DND-41 (cell line): ENCODE measurements at regions not wholly inside any gene's neighbourhood (a gene's known extent, or its start where the extent isn't known, plus 50 kb on each side); places are given as distances from the start of the nearest gene placed in this dataset.

Experiments
- ATAC-seq: fragments of 200-7000 bp; cut with Tn5 transposase; 3 replicates; pipeline ENCODE4 v1.9.1; 2021; ENCODE audit warnings: low read depth; ENCODE audit not compliant: insufficient read depth
- DNase-seq: peaks from one replicate; pipeline ENCODE4 v3.0.0-alpha.2; 2020
- H2AFZ ChIP-seq: 2 replicates; pipeline ENCODE4 v1.6.0; 2012; ENCODE audit warnings: low read depth, low read length
- H3K27ac ChIP-seq: 2 replicates; pipeline ENCODE4 v1.5.1; 2012; ENCODE audit warnings: low read length, inconsistent platforms
- H3K27me3 ChIP-seq: fragments of 200-600 bp; sonication (generic); 2 replicates; pipeline ENCODE4 v1.6.0; 2012; ENCODE audit warnings: low read length, mild to moderate bottlenecking, inconsistent platforms; ENCODE audit not compliant: insufficient read depth, poor library complexity
- H3K36me3 ChIP-seq: 2 replicates; pipeline ENCODE4 v1.5.1; 2012; ENCODE audit warnings: low read length, inconsistent platforms; ENCODE audit not compliant: insufficient read depth
- H3K4me1 ChIP-seq: 2 replicates; pipeline ENCODE4 v1.5.1; 2012; ENCODE audit warnings: mild to moderate bottlenecking, low read length; ENCODE audit not compliant: insufficient read depth
- H3K4me2 ChIP-seq: 2 replicates; pipeline ENCODE4 v1.6.0; 2012; ENCODE audit warnings: mild to moderate bottlenecking, moderate library complexity, low read length, inconsistent platforms; ENCODE audit not compliant: insufficient read depth
- H3K4me3 ChIP-seq, 2 experiments: fragments of 200-600 bp in 1 of 2; shearing (Covaris generic) in 1 of 2; 2 replicates each; pipeline ENCODE4 v1.5.1; 2012 to 2016; ENCODE audit warnings: inconsistent platforms in 2 of 2, low read length in 2 of 2, mild to moderate bottlenecking in 2 of 2, low read depth in 1 of 2, moderate library complexity in 1 of 2
- H3K79me2 ChIP-seq: 2 replicates; pipeline ENCODE4 v1.6.0; 2012; ENCODE audit warnings: low read length, inconsistent platforms; ENCODE audit not compliant: insufficient read depth
- H3K9ac ChIP-seq: 2 replicates; pipeline ENCODE4 v1.6.0; 2012; ENCODE audit warnings: low read depth, mild to moderate bottlenecking, inconsistent platforms, low read length, moderate library complexity
- H3K9me3 ChIP-seq: 2 replicates; pipeline ENCODE4 v1.5.1; 2012; ENCODE audit warnings: low read length, moderate library complexity, mild to moderate bottlenecking, inconsistent platforms; ENCODE audit not compliant: insufficient read depth, severe bottlenecking
- H4K20me1 ChIP-seq: 2 replicates; pipeline ENCODE4 v1.6.0; 2012; ENCODE audit warnings: low read length; ENCODE audit not compliant: insufficient read depth
- EZH2 ChIP-seq: IDR thresholded peaks from 3 replicates; pipeline ENCODE4 v1.6.1; 2012; ENCODE audit warnings: borderline replicate concordance, low read depth, mild to moderate bottlenecking, moderate library complexity, low read length, inconsistent platforms; ENCODE audit not compliant: severe bottlenecking
- TF ChIP-seq, protein P1 (sequence below): IDR thresholded peaks from 2 replicates; pipeline ENCODE4 v1.5.1; 2012; ENCODE audit warnings: borderline replicate concordance, low read length, moderate library complexity, mild to moderate bottlenecking; ENCODE audit not compliant: poor library complexity, severe bottlenecking; ENCODE audit errors: extremely low read depth

DNA sequence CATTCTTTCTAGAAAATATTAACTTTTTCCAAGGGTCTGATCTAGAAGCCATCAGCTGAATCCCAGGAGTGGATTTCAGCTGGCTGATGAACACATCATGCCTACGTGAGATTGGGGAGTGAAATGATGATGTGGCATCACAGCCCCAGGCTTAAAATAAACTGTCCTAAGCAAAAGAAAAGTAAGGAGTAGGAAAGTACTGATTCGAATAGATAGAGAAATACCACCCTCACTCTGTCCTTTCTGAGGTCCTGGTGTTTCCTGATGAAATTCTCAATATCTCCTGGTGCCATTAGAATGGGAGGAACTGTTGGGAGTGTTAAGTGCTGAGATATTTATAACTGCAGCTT is 376.8 kb upstream of the SEMA6D start:
- no peaks in the 10 kb centered on the region for H3K4me1 ChIP-seq
- no peak overlapping the region for H3K27ac ChIP-seq
- no peak overlapping the region for H3K9ac ChIP-seq
- no peak overlapping the region for H3K4me2 ChIP-seq
- H3K79me2 ChIP-seq: no peaks in the 10 kb centered on the region
- no peaks in the 10 kb centered on the region for H3K36me3 ChIP-seq
- no peaks in the 10 kb centered on the region for H3K27me3 ChIP-seq
- no peak for ATAC-seq
- no peak for DNase-seq
- H2AFZ ChIP-seq: no peak overlapping the region
- TF ChIP-seq, protein P1, sequence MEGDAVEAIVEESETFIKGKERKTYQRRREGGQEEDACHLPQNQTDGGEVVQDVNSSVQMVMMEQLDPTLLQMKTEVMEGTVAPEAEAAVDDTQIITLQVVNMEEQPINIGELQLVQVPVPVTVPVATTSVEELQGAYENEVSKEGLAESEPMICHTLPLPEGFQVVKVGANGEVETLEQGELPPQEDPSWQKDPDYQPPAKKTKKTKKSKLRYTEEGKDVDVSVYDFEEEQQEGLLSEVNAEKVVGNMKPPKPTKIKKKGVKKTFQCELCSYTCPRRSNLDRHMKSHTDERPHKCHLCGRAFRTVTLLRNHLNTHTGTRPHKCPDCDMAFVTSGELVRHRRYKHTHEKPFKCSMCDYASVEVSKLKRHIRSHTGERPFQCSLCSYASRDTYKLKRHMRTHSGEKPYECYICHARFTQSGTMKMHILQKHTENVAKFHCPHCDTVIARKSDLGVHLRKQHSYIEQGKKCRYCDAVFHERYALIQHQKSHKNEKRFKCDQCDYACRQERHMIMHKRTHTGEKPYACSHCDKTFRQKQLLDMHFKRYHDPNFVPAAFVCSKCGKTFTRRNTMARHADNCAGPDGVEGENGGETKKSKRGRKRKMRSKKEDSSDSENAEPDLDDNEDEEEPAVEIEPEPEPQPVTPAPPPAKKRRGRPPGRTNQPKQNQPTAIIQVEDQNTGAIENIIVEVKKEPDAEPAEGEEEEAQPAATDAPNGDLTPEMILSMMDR: no peak
- no peak for TF ChIP-seq EZH2
- H3K9me3 ChIP-seq: no peaks in the 10 kb centered on the region
- no peak overlapping the region for H3K4me3 ChIP-seq
- no peaks in the 10 kb centered on the region for H4K20me1 ChIP-seq

DNA sequence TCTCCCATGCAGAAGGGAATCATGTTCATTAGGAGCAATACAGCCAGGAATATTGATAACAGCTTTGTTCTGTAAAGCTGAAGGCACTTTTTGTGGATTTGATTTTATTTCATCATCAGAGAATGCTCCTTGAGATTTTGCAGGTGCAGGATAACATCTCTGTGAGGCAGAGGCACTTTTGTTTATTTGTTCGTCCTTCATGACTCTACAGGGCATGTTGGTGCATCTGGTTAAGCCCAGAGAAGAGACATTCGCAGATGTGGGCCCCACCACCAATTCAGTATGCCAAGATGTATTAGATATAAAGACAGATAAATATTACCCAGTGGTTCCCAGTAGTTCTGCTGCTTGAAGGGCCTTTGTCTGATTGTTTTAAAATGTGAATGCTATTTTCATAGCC is 368.1 kb upstream of the SEMA6D start:
- Histone ChIP-seq H3K9me3 (no peaks in the 10 kb centered on the region), H3K36me3 (no peaks in the 10 kb centered on the region), H3K4me1 (no peaks in the 10 kb centered on the region), H3K4me2 (no peak overlapping the region), H3K4me3 (no peak overlapping the region), H2AFZ (no peak overlapping the region), H3K27ac (no peak overlapping the region), H4K20me1 (no peaks in the 10 kb centered on the region), H3K9ac (no peak overlapping the region), H3K27me3 (no peaks in the 10 kb centered on the region), H3K79me2 (no peaks in the 10 kb centered on the region)
- TF ChIP-seq, protein P1: no peak
- TF ChIP-seq EZH2: no peak
- no peak for DNase-seq
- ATAC-seq: no peak

DNA sequence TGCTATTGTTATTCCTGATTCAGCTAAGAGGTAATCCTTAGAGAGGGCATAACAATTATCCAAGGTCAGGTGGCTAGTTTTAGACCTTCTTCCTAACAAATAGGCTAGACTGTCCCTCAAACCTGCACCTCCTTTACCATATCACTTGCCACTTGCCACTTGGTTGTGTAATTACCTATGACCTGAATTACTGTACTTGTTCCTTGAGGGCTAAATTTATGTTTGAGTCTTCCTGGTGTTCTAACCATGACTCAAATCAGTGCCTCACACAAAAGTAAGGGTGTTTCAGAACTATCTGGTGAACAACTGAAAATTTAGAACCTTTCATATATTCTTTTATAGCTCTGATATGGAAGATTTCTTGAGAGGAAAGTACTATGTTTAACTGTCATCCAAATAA is 365.8 kb upstream of the SEMA6D start:
- no peaks in the 10 kb centered on the region for H3K36me3 ChIP-seq
- H3K4me1 ChIP-seq: no peaks in the 10 kb centered on the region
- ATAC-seq (no peak), DNase-seq (no peak)
- no peaks in the 10 kb centered on the region for H4K20me1 ChIP-seq
- no peak overlapping the region for H3K4me2 ChIP-seq
- no peaks in the 10 kb centered on the region for H3K27me3 ChIP-seq
- no peak overlapping the region for H3K27ac ChIP-seq
- H3K9me3 ChIP-seq: no peaks in the 10 kb centered on the region
- TF ChIP-seq, protein P1: no peak
- no peak for TF ChIP-seq EZH2
- no peak overlapping the region for H2AFZ ChIP-seq
- no peaks in the 10 kb centered on the region for H3K79me2 ChIP-seq
- no peak overlapping the region for H3K4me3 ChIP-seq
- no peak overlapping the region for H3K9ac ChIP-seq

DNA sequence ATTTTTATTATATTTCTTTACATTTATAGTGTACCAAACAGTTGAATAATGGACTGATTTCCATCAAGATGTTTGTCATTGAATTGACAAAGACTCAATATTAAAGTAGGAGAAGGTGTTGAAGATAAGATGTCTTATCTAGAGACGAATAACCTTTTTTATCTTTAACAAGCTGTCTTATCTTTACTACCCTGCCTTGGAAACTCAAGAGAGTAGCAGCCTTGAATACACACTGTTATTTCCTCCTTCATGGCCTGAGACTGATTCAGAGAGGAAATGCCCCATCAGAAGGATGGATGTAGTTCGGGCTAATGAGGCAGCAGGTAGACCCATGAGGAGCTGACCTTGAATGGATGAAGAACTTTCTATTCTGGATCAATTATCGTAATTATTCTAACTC is 365.1 kb upstream of the SEMA6D start:
- no peak for DNase-seq
- TF ChIP-seq, protein P1: no peak
- no peak for TF ChIP-seq EZH2
- ATAC-seq: no peak
- Histone ChIP-seq H3K9me3 (no peaks in the 10 kb centered on the region), H2AFZ (no peak overlapping the region), H3K27me3 (no peaks in the 10 kb centered on the region), H3K36me3 (no peaks in the 10 kb centered on the region), H4K20me1 (no peaks in the 10 kb centered on the region), H3K4me2 (no peak overlapping the region), H3K27ac (no peak overlapping the region), H3K4me3 (no peak overlapping the region), H3K4me1 (no peaks in the 10 kb centered on the region), H3K79me2 (no peaks in the 10 kb centered on the region), H3K9ac (no peak overlapping the region)
